Activated B cell treated with CpG ODN at 0.5 μM for 24 hours (primary cell): ENCODE measurements at regions not wholly inside any gene's neighbourhood (a gene's known extent, or its start where the extent isn't known, plus 50 kb on each side); places are given as distances from the start of the nearest gene placed in this dataset.

Experiments used
- ATAC-seq: fragments of 200-7000 bp; cut with Tn5 transposase; one replicate; pipeline ENCODE4 v1.10.0; 2021; ENCODE audit warnings: low read depth, mild to moderate bottlenecking, moderate library complexity
- CTCF ChIA-PET: fragments of 350-600 bp; sonication (Branson Sonifier 250); formaldehyde crosslinking; loops from one replicate; lab custom pipeline; 2021; ENCODE audit warnings: antibody characterized with exemption; lab: Charles Lee
- POLR2A ChIA-PET: fragments of 350-600 bp; sonication (Branson Sonifier 250); formaldehyde crosslinking; loops from one replicate; lab custom pipeline; 2021; ENCODE audit warnings: antibody characterized with exemption; lab: Charles Lee
- DNase-seq: peaks from one replicate; pipeline ENCODE4 v3.0.0; 2022
- H3K27ac Mint-ChIP-seq: one replicate; pipeline ENCODE4 v1.8.0; 2020; ENCODE audit warnings: mixed read lengths
- H3K27me3 Mint-ChIP-seq: one replicate; pipeline ENCODE4 v1.8.0; 2021; ENCODE audit warnings: mixed read lengths
- H3K36me3 Mint-ChIP-seq: one replicate; pipeline ENCODE4 v1.8.0; 2021; ENCODE audit warnings: low read depth, mixed read lengths
- H3K4me1 Mint-ChIP-seq: one replicate; pipeline ENCODE4 v1.8.0; 2021; ENCODE audit warnings: mixed read lengths
- H3K4me3 Mint-ChIP-seq: one replicate; pipeline ENCODE4 v1.8.0; 2020; ENCODE audit warnings: mild to moderate bottlenecking, mixed read lengths
- H3K9me3 Mint-ChIP-seq: one replicate; pipeline ENCODE4 v1.8.0; 2020; ENCODE audit warnings: mixed read lengths
- CTCF ChIP-seq: fragments of 200-600 bp; IDR thresholded peaks from one replicate; pipeline ENCODE4 v1.8.0; 2022; ENCODE audit warnings: antibody characterized with exemption, mild to moderate bottlenecking
- intact Hi-C: fragments of 100-400 bp; cut with micrococcal nuclease; formaldehyde crosslinking; loops from one replicate; pipeline ENCODE4 v1.15.1; 2024

- no peaks in the 10 kb centered on the region for H3K36me3 Mint-ChIP-seq
- H3K27ac Mint-ChIP-seq = no peak overlapping the region
- ChIA-PET POLR2A (no interaction called here), CTCF (no interaction called here)
- no peaks in the 10 kb centered on the region for H3K9me3 Mint-ChIP-seq
- intact Hi-C loops = no loop called here
- H3K27me3 Mint-ChIP-seq = no peaks in the 10 kb centered on the region
- ATAC-seq = no peak
- no peak for TF ChIP-seq CTCF
- no peak overlapping the region for H3K4me3 Mint-ChIP-seq
- no peaks in the 10 kb centered on the region for H3K4me1 Mint-ChIP-seq
- no peak for DNase-seq
These were observed 836.6 kb upstream of the C9orf72 start for GRCh38 chr9:28409919-28410318.

DNA sequence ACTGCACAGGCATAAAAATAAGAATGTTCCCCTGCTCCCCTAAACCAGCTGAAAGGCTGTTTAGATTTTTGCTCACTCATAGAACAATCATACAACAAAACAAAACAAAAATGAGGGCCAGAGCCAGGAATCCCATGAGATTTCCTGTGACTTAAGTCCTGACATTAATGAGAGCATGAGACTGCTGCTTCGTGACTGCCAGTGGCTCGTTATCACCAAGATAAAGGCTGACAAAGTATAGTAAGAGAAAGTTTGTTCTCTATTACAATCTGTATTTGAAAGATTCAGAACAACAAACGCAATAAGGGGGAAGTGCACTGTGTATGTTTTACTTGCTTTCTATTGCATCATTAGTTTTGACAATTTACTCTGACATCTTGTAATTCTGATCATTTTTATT is 837.1 kb upstream of the C9orf72 start:
- Mint-ChIP-seq H3K27ac (no peak overlapping the region), H3K9me3 (no peaks in the 10 kb centered on the region), H3K4me3 (no peak overlapping the region), H3K4me1 (no peaks in the 10 kb centered on the region), H3K36me3 (no peaks in the 10 kb centered on the region), H3K27me3 (no peaks in the 10 kb centered on the region)
- ChIA-PET CTCF (no interaction called here), POLR2A (no interaction called here)
- no peak for TF ChIP-seq CTCF
- ATAC-seq = no peak
- intact Hi-C loops = no loop called here
- no peak for DNase-seq

GRCh38 chr9:28413471-28413870 is 840.2 kb upstream of the C9orf72 start:
- H3K4me1 Mint-ChIP-seq = no peaks in the 10 kb centered on the region
- ChIA-PET CTCF (no interaction called here), POLR2A (no interaction called here)
- H3K9me3 Mint-ChIP-seq = no peaks in the 10 kb centered on the region
- DNase-seq (no peak), ATAC-seq (no peak)
- no peak for TF ChIP-seq CTCF
- no peak overlapping the region for H3K27ac Mint-ChIP-seq
- H3K27me3 Mint-ChIP-seq = no peaks in the 10 kb centered on the region
- no peaks in the 10 kb centered on the region for H3K36me3 Mint-ChIP-seq
- intact Hi-C loops = no loop called here
- no peak overlapping the region for H3K4me3 Mint-ChIP-seq

DNA sequence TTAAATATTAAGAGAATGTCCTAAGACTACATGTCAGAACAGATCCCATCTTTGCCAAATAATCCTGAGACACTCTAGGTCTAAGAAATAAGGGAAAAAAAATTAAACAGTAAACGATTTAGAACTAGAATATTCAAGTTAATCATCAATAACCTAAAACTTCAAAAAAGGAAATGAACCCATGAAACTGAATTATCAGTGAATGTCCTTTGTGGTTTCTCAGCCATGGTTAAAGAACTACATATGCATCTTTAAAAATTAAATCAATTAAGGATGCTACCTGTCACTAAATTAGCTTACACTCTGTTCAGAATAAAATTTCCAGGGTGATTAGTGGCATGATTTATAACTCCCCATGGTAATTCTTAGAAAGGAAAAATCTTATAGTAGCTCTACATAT is 850.0 kb upstream of the C9orf72 start:
- ChIA-PET POLR2A (no interaction called here), CTCF (no interaction called here)
- no peaks in the 10 kb centered on the region for H3K36me3 Mint-ChIP-seq
- ATAC-seq = no peak
- no peaks in the 10 kb centered on the region for H3K4me1 Mint-ChIP-seq
- DNase-seq = no peak
- no peak overlapping the region for H3K4me3 Mint-ChIP-seq
- TF ChIP-seq CTCF = no peak
- H3K9me3 Mint-ChIP-seq = no peaks in the 10 kb centered on the region
- no peak overlapping the region for H3K27ac Mint-ChIP-seq
- intact Hi-C loops = no loop called here
- H3K27me3 Mint-ChIP-seq = no peaks in the 10 kb centered on the region

DNA sequence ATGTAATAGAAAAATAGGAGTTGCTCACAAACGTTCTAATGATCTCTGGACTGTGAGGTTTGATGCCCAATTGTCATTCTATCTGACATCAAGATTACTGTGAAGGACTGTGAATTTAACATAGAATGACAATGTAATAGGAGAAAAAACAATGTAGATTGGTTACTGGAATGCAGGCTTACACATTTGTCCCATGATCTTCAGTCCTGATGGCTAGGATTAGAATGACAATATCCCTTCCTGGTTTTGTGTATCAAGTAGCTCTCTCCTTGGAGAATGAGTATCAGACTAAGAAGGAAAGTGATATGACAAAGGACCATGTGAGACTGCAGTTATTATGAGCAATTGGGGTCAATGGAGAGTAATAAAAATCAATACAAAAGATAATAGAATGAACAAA is 862.2 kb upstream of the C9orf72 start:
- H3K27me3 Mint-ChIP-seq = no peaks in the 10 kb centered on the region
- ATAC-seq = no peak
- no peak overlapping the region for H3K27ac Mint-ChIP-seq
- no peak for DNase-seq
- H3K36me3 Mint-ChIP-seq = no peaks in the 10 kb centered on the region
- H3K4me3 Mint-ChIP-seq = no peak overlapping the region
- peaks cover 2% of the 10 kb centered on the region for H3K9me3 Mint-ChIP-seq
- TF ChIP-seq CTCF = no peak
- POLR2A ChIA-PET = no interaction called here
- intact Hi-C loops = no loop called here
- H3K4me1 Mint-ChIP-seq = no peaks in the 10 kb centered on the region
- CTCF ChIA-PET = no interaction called here
